ENCODE measurements at regions not wholly inside any gene's neighbourhood (a gene's known extent, or its start where the extent isn't known, plus 50 kb on each side); places are given as distances from the start of the nearest gene placed in this dataset.

GRCh38 chr10:131702531-131703356 lies 198.1 kb upstream of the PPP2R2D start:
- DNase-seq (ENCODE audit: low spot score in 2 of 2) = no peak
- Histone ChIP-seq H3K9me3 (peaks cover 0 to 21% (median 0%) of the 10 kb centered on the region in 4 donors), H3K36me3 (no peaks in the 10 kb centered on the region), H3K4me3 (no peak overlapping the region), H3K27me3 (no peaks in the 10 kb centered on the region), H3K27ac (no peak overlapping the region), H3K4me1 (no peaks in the 10 kb centered on the region)
- WGBS, 2 donors = 61 to 71% methylated on average over 20 to 22 of the region's 23 CpGs
- TF ChIP-seq POLR2A (IDR thresholded peaks at IDR 0.05) (no peak), EP300 (IDR thresholded peaks at IDR 0.05) (no peak)
- TF ChIP-seq, protein P1, sequence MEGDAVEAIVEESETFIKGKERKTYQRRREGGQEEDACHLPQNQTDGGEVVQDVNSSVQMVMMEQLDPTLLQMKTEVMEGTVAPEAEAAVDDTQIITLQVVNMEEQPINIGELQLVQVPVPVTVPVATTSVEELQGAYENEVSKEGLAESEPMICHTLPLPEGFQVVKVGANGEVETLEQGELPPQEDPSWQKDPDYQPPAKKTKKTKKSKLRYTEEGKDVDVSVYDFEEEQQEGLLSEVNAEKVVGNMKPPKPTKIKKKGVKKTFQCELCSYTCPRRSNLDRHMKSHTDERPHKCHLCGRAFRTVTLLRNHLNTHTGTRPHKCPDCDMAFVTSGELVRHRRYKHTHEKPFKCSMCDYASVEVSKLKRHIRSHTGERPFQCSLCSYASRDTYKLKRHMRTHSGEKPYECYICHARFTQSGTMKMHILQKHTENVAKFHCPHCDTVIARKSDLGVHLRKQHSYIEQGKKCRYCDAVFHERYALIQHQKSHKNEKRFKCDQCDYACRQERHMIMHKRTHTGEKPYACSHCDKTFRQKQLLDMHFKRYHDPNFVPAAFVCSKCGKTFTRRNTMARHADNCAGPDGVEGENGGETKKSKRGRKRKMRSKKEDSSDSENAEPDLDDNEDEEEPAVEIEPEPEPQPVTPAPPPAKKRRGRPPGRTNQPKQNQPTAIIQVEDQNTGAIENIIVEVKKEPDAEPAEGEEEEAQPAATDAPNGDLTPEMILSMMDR (IDR thresholded peaks at IDR 0.05) = no peak

DNA sequence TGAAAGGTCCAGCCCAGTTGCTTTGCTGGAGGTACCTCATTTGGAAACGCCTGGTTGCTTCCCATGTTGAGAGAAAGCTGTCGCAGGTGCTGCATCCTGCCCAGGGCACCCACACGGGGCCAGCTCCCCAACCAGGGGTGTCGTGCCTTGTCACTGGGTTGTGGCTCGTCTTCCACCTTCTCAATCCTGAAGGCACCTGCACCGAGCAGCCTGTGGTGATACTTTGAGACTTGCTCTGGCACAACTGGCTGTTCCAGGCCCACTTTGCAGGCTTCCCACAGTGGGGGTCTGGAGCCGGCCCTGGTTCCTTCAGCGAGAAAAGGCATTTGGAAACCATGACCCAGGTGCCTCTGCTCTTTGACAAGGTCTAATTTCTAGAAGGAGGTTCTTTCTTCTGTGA lies 197.3 kb upstream of the PPP2R2D start:
- H3K36me3 ChIP-seq = no peaks in the 10 kb centered on the region
- no peak overlapping the region for H3K27ac ChIP-seq
- H3K4me3 ChIP-seq = no peak overlapping the region
- H3K9me3 ChIP-seq = peaks cover 0 to 27% (median 0%) of the 10 kb centered on the region in 4 donors
- H3K27me3 ChIP-seq = no peaks in the 10 kb centered on the region
- TF ChIP-seq, protein P1 (IDR thresholded peaks at IDR 0.05) = no peak
- TF ChIP-seq EP300 (IDR thresholded peaks at IDR 0.05) (no peak), POLR2A (IDR thresholded peaks at IDR 0.05) (no peak)
- no peak for DNase-seq (ENCODE audit: low spot score in 2 of 2)
- H3K4me1 ChIP-seq = no peaks in the 10 kb centered on the region
- 74 to 84% methylated on average over 8 of the region's 8 CpGs for WGBS, 2 donors

GRCh38 chr10:131703941-131704340 lies 196.9 kb upstream of the PPP2R2D start:
- Histone ChIP-seq H3K9me3 (peaks cover 0 to 27% (median 0%) of the 10 kb centered on the region in 4 donors), H3K27me3 (no peaks in the 10 kb centered on the region), H3K4me1 (no peaks in the 10 kb centered on the region), H3K27ac (no peak overlapping the region), H3K4me3 (no peak overlapping the region), H3K36me3 (no peaks in the 10 kb centered on the region)
- no peak for DNase-seq (ENCODE audit: low spot score in 2 of 2)
- 84 to 92% methylated on average over 8 of the region's 8 CpGs for WGBS, 2 donors
- TF ChIP-seq, protein P1 (IDR thresholded peaks at IDR 0.05) = no peak
- TF ChIP-seq EP300 (IDR thresholded peaks at IDR 0.05) (no peak), POLR2A (IDR thresholded peaks at IDR 0.05) (no peak)

GRCh38 chr10:131706476-131706875 lies 194.3 kb upstream of the PPP2R2D start:
- Histone ChIP-seq H3K36me3 (no peaks in the 10 kb centered on the region), H3K27ac (no peak overlapping the region), H3K27me3 (no peaks in the 10 kb centered on the region), H3K9me3 (peaks cover 0 to 27% (median 0%) of the 10 kb centered on the region in 4 donors), H3K4me1 (no peaks in the 10 kb centered on the region), H3K4me3 (no peak overlapping the region)
- 85 to 89% methylated on average over 7 of the region's 7 CpGs for WGBS, 2 donors
- DNase-seq (ENCODE audit: low spot score in 2 of 2) = no peak
- no peak for TF ChIP-seq EP300 (IDR thresholded peaks at IDR 0.05)

- Histone ChIP-seq H3K4me3 (no peak overlapping the region), H3K27ac (no peak overlapping the region)
Measured at GRCh38 chr10:131706952-131707351, 193.9 kb upstream of the PPP2R2D start.

GRCh38 chr10:131708225-131708880 lies 192.5 kb upstream of the PPP2R2D start:
- Histone ChIP-seq H3K27me3 (no peaks in the 10 kb centered on the region), H3K36me3 (no peaks in the 10 kb centered on the region), H3K4me3 (no peak overlapping the region), H3K27ac (no peak overlapping the region), H3K4me1 (no peaks in the 10 kb centered on the region), H3K9me3 (peaks cover 0 to 27% (median 0%) of the 10 kb centered on the region in 4 donors)
- DNase-seq (ENCODE audit: low spot score in 2 of 2) = no peak
- TF ChIP-seq, protein P1 (IDR thresholded peaks at IDR 0.05) = no peak
- TF ChIP-seq EP300 (IDR thresholded peaks at IDR 0.05) = no peak
- TF ChIP-seq POLR2A (IDR thresholded peaks at IDR 0.05) = no peak
- WGBS, 2 donors = 78 to 81% methylated on average over 17 of the region's 17 CpGs

More at GRCh38 chr10:131706952-131707351, 193.9 kb upstream of the PPP2R2D start:
- no peak for DNase-seq (ENCODE audit: low spot score in 2 of 2)
- no peaks in the 10 kb centered on the region for H3K4me1 ChIP-seq
- H3K9me3 ChIP-seq = peaks cover 0 to 27% (median 0%) of the 10 kb centered on the region in 4 donors
- H3K27me3 ChIP-seq = no peaks in the 10 kb centered on the region
- no peak for TF ChIP-seq POLR2A (IDR thresholded peaks at IDR 0.05)
- 88 to 95% methylated on average over 4 of the region's 4 CpGs for WGBS, 2 donors
- no peaks in the 10 kb centered on the region for H3K36me3 ChIP-seq
